CD4-positive, CD25-positive, alpha-beta regulatory T cell (primary cell): ENCODE measurements at regions not wholly inside any gene's neighbourhood (a gene's known extent, or its start where the extent isn't known, plus 50 kb on each side); places are given as distances from the start of the nearest gene placed in this dataset.

ENCODE experiments used
- ATAC-seq, 2 donors: fragments of 150-1000 bp; cut with Tn5 transposase; one replicate each; pipeline ENCODE4 v1.10.0; 2021; ENCODE audit warnings: low read depth in 2 of 2, moderate number of reproducible peaks in 2 of 2, moderate library complexity in 1 of 2
- DNase-seq, 3 donors: peaks; one replicate each; pipeline versions ENCODE4 v3.0.0 to v3.0.0-alpha.2; 2012 to 2022; ENCODE audit warnings: mixed read lengths in 1 of 3
- H3K27ac ChIP-seq: one replicate; pipeline ENCODE4 v1.7.0; 2013; ENCODE audit warnings: mild to moderate bottlenecking, low read length; ENCODE audit not compliant: insufficient read depth, poor library complexity, severe bottlenecking
- H3K27me3 ChIP-seq: one replicate; pipeline ENCODE4 v1.7.0; 2013; ENCODE audit warnings: low read length; ENCODE audit not compliant: control insufficient read depth, insufficient read depth
- H3K36me3 ChIP-seq: one replicate; pipeline ENCODE4 v1.7.0; 2013; ENCODE audit warnings: mild to moderate bottlenecking, low read length, moderate library complexity; ENCODE audit not compliant: control insufficient read depth, insufficient read depth
- H3K4me1 ChIP-seq: 2 replicates; pipeline ENCODE4 v1.7.0; 2013; ENCODE audit warnings: mild to moderate bottlenecking, low read length; ENCODE audit not compliant: insufficient read depth, control insufficient read depth, poor library complexity, severe bottlenecking
- H3K4me3 ChIP-seq: one replicate; pipeline ENCODE4 v1.7.0; 2013; ENCODE audit warnings: low read depth, mild to moderate bottlenecking, low read length, moderate library complexity
- H3K9me3 ChIP-seq, 2 experiments: 1 replicate in 1 of 2; 2 replicates in 1 of 2; pipeline ENCODE4 v1.7.0; 2013; ENCODE audit warnings: low read length in 2 of 2, mild to moderate bottlenecking in 1 of 2, moderate library complexity in 1 of 2; ENCODE audit not compliant: control insufficient read depth in 2 of 2
- H3K27ac Mint-ChIP-seq, 3 donors: one replicate each; pipeline ENCODE4 v1.8.0; 2020 to 2022; ENCODE audit warnings: mild to moderate bottlenecking in 3 of 3, mixed read lengths in 3 of 3, moderate library complexity in 2 of 3
- H3K27me3 Mint-ChIP-seq: one replicate; pipeline ENCODE4 v1.8.0; 2022; ENCODE audit warnings: mild to moderate bottlenecking, mixed read lengths
- H3K36me3 Mint-ChIP-seq: one replicate; pipeline ENCODE4 v1.8.0; 2020; ENCODE audit warnings: mixed read lengths
- H3K4me1 Mint-ChIP-seq, 4 donors: one replicate each; pipeline ENCODE4 v1.8.0; 2020 to 2022; ENCODE audit warnings: mixed read lengths in 4 of 4, mild to moderate bottlenecking in 1 of 4
- H3K4me3 Mint-ChIP-seq, 4 donors: one replicate each; pipeline ENCODE4 v1.8.0; 2020 to 2022; ENCODE audit warnings: mild to moderate bottlenecking in 4 of 4, mixed read lengths in 4 of 4, moderate library complexity in 3 of 4
- H3K9me3 Mint-ChIP-seq, 7 donors: one replicate each; pipeline ENCODE4 v1.8.0; 2020 to 2022; ENCODE audit warnings: mixed read lengths in 7 of 7, mild to moderate bottlenecking in 3 of 7, moderate library complexity in 2 of 7

GRCh38 chr9:89984214-89984613 lies 379.4 kb downstream of the GADD45G start:
- Mint-ChIP-seq H3K27me3 (no peaks in the 10 kb centered on the region), H3K9me3 (peaks cover 0 to 5% (median 0%) of the 10 kb centered on the region in 7 donors)
- ATAC-seq = no peak

GRCh38 chr9:89985068-89985467 lies 380.3 kb downstream of the GADD45G start:
- DNase-seq (no peak), ATAC-seq (no peak)
- Mint-ChIP-seq H3K27ac (no peak overlapping the region), H3K4me3 (no peak overlapping the region), H3K9me3 (peaks cover 0 to 2% (median 0%) of the 10 kb centered on the region in 7 donors), H3K4me1 (no peaks in the 10 kb centered on the region), H3K27me3 (no peaks in the 10 kb centered on the region), H3K36me3 (no peaks in the 10 kb centered on the region)
- H3K36me3 ChIP-seq = no peaks in the 10 kb centered on the region
- H3K4me1 ChIP-seq = no peaks in the 10 kb centered on the region
- H3K27me3 ChIP-seq = peaks cover 3% of the 10 kb centered on the region
- H3K27ac ChIP-seq = no peak overlapping the region
- H3K9me3 ChIP-seq = no peaks in the 10 kb centered on the region
- H3K4me3 ChIP-seq = no peak overlapping the region

More at GRCh38 chr9:89984214-89984613, 379.4 kb downstream of the GADD45G start:
- Histone ChIP-seq H3K36me3 (no peaks in the 10 kb centered on the region), H3K27me3 (peaks cover 3% of the 10 kb centered on the region), H3K9me3 (no peaks in the 10 kb centered on the region), H3K27ac (no peak overlapping the region), H3K4me1 (no peaks in the 10 kb centered on the region), H3K4me3 (no peak overlapping the region)
- Mint-ChIP-seq H3K4me3 (no peak overlapping the region), H3K36me3 (no peaks in the 10 kb centered on the region), H3K27ac (no peak overlapping the region), H3K4me1 (no peaks in the 10 kb centered on the region)
- no peak for DNase-seq

DNA sequence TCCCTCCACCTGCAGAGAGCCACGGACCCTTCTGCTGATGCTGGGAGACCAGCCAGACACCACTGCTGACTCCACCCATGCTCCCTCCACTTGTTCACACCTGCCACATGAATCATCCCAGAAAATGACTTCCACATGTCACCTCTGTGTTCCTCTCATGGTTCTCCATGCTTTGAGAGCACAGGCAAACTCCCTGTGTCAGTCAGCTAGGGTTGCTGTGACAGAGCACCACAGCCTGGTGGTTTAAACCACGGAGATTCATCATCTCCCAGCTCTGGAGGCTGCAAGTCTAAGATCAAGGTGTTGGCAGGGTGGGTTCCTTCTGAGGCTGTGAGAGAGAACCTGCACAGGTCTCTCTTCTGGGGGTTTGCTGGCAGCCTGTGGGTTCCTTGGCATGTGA lies 381.4 kb downstream of the GADD45G start:
- Mint-ChIP-seq H3K27me3 (peaks cover 5% of the 10 kb centered on the region), H3K4me1 (no peaks in the 10 kb centered on the region), H3K27ac (no peak overlapping the region)

DNA sequence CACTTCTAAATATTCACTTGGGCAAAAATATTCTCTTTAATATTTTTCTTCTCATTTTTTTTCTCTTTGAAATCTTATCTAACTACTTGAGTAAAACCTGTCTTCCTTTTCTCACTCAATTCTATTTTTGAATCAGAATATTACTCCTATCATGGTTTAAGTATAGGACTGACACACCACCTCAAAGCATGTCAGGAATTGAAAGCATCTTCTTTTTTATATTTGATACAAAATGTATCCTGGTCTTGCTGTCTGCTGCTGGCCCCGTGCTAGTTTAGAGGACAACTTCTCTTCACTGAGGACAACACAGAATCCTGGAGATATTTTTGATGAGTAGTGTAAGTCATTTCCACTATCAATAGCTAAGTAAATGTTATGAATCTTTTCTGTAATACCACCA lies 383.6 kb downstream of the GADD45G start:
- H3K9me3 Mint-ChIP-seq = peaks cover 0 to 1% (median 0%) of the 10 kb centered on the region in 7 donors
- no peaks in the 10 kb centered on the region for H3K36me3 Mint-ChIP-seq
- peaks cover 8% of the 10 kb centered on the region for H3K27me3 Mint-ChIP-seq
- Histone ChIP-seq H3K27me3 (no peaks in the 10 kb centered on the region), H3K9me3 (no peaks in the 10 kb centered on the region), H3K4me3 (no peak overlapping the region), H3K27ac (no peak overlapping the region), H3K36me3 (no peaks in the 10 kb centered on the region), H3K4me1 (no peaks in the 10 kb centered on the region)
- H3K4me1 Mint-ChIP-seq = no peaks in the 10 kb centered on the region
- H3K27ac Mint-ChIP-seq = no peak overlapping the region
- ATAC-seq (no peak), DNase-seq (no peak)
- H3K4me3 Mint-ChIP-seq = no peak overlapping the region

More for the DNA sequence above, 381.4 kb downstream of the GADD45G start:
- Histone ChIP-seq H3K27ac (no peak overlapping the region), H3K4me1 (no peaks in the 10 kb centered on the region), H3K27me3 (peaks cover 3% of the 10 kb centered on the region), H3K9me3 (no peaks in the 10 kb centered on the region), H3K36me3 (no peaks in the 10 kb centered on the region), H3K4me3 (no peak overlapping the region)
- ATAC-seq (no peak), DNase-seq (no peak)
- Mint-ChIP-seq H3K9me3 (peaks cover 0 to 2% (median 0%) of the 10 kb centered on the region in 7 donors), H3K36me3 (no peaks in the 10 kb centered on the region), H3K4me3 (no peak overlapping the region)

DNA sequence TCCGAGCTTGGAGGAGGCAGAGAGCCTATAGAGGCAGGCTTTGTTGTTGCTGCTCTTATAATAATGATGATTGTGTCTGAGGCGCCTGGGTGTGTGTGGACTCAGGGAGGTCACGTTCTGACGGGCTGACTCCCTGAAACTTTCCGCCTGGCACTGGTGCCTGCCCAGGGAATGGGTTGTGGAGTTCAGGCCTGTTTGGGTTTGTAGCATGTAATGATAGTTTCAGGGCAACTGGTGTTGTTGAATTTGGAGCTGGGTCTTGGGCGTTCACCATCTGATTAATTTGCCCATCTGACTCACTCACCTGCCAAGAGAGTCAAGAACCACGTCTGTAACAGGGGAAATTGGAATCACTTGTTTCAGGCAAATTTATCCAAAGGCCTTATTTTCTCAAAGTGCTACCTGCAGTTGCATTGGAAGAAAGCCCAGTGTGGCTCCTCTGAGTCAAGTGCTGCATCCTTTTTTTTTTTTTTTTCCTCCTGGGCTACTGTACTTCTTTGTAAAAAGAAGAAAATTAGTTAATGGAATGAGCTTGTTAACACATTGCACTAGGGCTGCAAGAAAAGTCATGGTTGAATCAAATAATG lies 386.5 kb downstream of the GADD45G start:
- ATAC-seq = no peak
- H3K27me3 Mint-ChIP-seq = peaks cover 8% of the 10 kb centered on the region
- H3K4me3 ChIP-seq = no peak overlapping the region
- H3K4me3 Mint-ChIP-seq = peak overlapping the region in 1 of 4 donors; percentile 71
- no peaks in the 10 kb centered on the region for H3K36me3 ChIP-seq
- no peaks in the 10 kb centered on the region for H3K4me1 ChIP-seq
- H3K27ac ChIP-seq = no peak overlapping the region
- H3K36me3 Mint-ChIP-seq = no peaks in the 10 kb centered on the region
- H3K4me1 Mint-ChIP-seq = no peaks in the 10 kb centered on the region
- no peaks in the 10 kb centered on the region for H3K9me3 Mint-ChIP-seq
- DNase-seq = no peak
- H3K27me3 ChIP-seq = no peaks in the 10 kb centered on the region
- no peak overlapping the region for H3K27ac Mint-ChIP-seq
- H3K9me3 ChIP-seq = no peaks in the 10 kb centered on the region

DNA sequence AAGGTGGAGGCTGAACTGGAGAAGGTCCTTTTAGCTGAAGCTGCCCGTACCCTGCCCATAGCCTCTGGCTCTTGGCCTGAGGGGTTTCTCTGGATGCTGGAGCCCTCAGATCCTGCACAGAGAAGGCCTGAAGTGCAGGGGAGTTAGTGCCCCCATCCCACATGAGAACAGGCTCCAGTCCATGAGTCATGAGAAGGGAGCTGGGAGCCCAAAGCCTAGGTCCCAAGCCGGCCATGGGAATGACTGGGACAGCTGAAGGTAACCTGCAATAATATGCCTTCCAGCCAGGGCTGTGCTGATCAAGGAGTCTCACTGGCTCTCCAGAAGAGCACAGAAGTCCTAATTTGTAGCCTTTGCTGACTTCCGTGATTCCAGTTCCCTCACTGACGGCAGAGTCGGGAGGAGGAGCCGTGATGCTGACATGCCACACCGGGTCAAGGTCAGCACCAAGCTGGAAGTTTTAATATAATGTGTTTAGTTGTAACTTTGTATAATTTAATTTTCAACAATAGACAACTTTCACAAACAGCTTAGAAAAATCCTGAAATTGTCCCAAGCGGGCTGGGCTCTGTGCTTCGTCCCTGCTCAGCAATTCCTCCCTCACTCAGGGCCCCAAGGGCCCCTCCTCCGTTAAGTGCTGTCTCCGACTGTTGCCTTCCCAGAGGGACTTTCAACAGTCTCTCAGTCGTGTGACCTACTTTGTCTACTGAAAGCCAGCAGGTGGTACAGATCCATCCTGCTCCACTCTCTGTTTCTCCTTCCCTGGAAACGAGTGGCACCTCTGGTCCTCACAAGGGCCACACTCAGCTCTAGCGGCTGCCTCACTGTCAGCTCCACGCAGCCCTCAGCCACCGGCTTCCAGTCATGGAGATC lies 387.8 kb downstream of the GADD45G start:
- H3K4me3 Mint-ChIP-seq = no peak overlapping the region
- H3K9me3 ChIP-seq = no peaks in the 10 kb centered on the region
- no peaks in the 10 kb centered on the region for H3K9me3 Mint-ChIP-seq
- H3K27ac ChIP-seq = no peak overlapping the region
- DNase-seq (no peak), ATAC-seq (no peak)
- H3K4me1 ChIP-seq = no peaks in the 10 kb centered on the region
- H3K27ac Mint-ChIP-seq = no peak overlapping the region
- H3K36me3 ChIP-seq = no peaks in the 10 kb centered on the region
- H3K27me3 Mint-ChIP-seq = peaks cover 8% of the 10 kb centered on the region
- no peaks in the 10 kb centered on the region for H3K4me1 Mint-ChIP-seq
- no peak overlapping the region for H3K4me3 ChIP-seq
- H3K36me3 Mint-ChIP-seq = no peaks in the 10 kb centered on the region
- H3K27me3 ChIP-seq = no peaks in the 10 kb centered on the region

- no peaks in the 10 kb centered on the region for H3K9me3 Mint-ChIP-seq
- H3K4me1 Mint-ChIP-seq = peaks cover 1 to 4% (median 3%) of the 10 kb centered on the region in 4 donors
- Histone ChIP-seq H3K4me3 (no peak overlapping the region), H3K27ac (no peak overlapping the region), H3K36me3 (no peaks in the 10 kb centered on the region), H3K27me3 (no peaks in the 10 kb centered on the region), H3K4me1 (no peaks in the 10 kb centered on the region), H3K9me3 (no peaks in the 10 kb centered on the region)
- no peaks in the 10 kb centered on the region for H3K36me3 Mint-ChIP-seq
- ATAC-seq (no peak), DNase-seq (no peak)
- H3K4me3 Mint-ChIP-seq = no peak overlapping the region
- no peak overlapping the region for H3K27ac Mint-ChIP-seq
- peaks cover 8% of the 10 kb centered on the region for H3K27me3 Mint-ChIP-seq
Measured at GRCh38 chr9:89993678-89994630, 389.1 kb downstream of the GADD45G start.
